A549 (cell line): ENCODE measurements at regions not wholly inside any gene's neighbourhood (a gene's known extent, or its start where the extent isn't known, plus 50 kb on each side); places are given as distances from the start of the nearest gene placed in this dataset.

Source experiments
- MAFK ChIP-seq: fragments of 450-650 bp; IDR thresholded peaks from 2 replicates; pipeline ENCODE4 v1.6.1; 2014; ENCODE audit not compliant: partially characterized antibody
- MAZ ChIP-seq: fragments of 150-350 bp; IDR thresholded peaks from 2 replicates; pipeline ENCODE4 v1.6.1; 2014; ENCODE audit warnings: antibody characterized with exemption, low read depth, low read length, borderline replicate concordance
- RAD21 ChIP-seq, 2 experiments: fragments of >200 bp in 1 of 2; sonication (Bioruptor Twin) in 1 of 2; formaldehyde crosslinking in 1 of 2; IDR thresholded peaks in 1 of 2; conservative IDR thresholded peaks in 1 of 2; 2 replicates in 1 of 2; 3 replicates in 1 of 2; pipeline ENCODE4 v1.6.1; 2012 to 2018; ENCODE audit warnings: inconsistent platforms in 1 of 2
- SMC3 ChIP-seq: fragments of >200 bp; sonication (Bioruptor Twin); formaldehyde crosslinking; IDR thresholded peaks from 3 replicates; pipeline ENCODE4 v1.6.1; 2018; ENCODE audit warnings: inconsistent platforms
- TF ChIP-seq, protein P1 (sequence below): fragments of >200 bp; sonication (Bioruptor Twin); formaldehyde crosslinking; IDR thresholded peaks from 3 replicates; pipeline ENCODE4 v1.5.1; 2016

DNA sequence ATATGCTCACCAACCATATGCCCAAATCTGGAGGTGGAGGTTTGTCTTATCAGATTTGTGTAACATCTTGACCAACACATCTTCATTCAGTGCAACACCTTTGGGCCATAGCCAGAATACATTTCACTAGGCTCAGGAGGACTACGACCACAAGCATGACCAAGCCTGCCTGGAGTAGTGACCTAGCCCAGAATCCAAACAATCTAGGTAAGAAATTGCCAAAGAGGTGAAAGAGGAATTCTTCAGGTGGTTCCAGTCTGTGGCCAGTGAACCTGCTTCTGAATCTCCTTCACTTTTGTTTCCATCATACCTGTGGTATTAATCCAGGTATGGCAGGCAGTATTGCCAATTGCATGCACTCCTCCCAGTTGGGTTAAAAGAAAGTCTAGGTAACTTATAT, 112.8 kb upstream of the RAB18 start:
- TF ChIP-seq MAZ (no peak), RAD21 (conservative IDR thresholded peaks at IDR 0.05 in 1 of 2, IDR thresholded peaks at IDR 0.05 in 1 of 2) (no peak), MAFK (no peak), SMC3 (no peak)
- TF ChIP-seq, protein P1, sequence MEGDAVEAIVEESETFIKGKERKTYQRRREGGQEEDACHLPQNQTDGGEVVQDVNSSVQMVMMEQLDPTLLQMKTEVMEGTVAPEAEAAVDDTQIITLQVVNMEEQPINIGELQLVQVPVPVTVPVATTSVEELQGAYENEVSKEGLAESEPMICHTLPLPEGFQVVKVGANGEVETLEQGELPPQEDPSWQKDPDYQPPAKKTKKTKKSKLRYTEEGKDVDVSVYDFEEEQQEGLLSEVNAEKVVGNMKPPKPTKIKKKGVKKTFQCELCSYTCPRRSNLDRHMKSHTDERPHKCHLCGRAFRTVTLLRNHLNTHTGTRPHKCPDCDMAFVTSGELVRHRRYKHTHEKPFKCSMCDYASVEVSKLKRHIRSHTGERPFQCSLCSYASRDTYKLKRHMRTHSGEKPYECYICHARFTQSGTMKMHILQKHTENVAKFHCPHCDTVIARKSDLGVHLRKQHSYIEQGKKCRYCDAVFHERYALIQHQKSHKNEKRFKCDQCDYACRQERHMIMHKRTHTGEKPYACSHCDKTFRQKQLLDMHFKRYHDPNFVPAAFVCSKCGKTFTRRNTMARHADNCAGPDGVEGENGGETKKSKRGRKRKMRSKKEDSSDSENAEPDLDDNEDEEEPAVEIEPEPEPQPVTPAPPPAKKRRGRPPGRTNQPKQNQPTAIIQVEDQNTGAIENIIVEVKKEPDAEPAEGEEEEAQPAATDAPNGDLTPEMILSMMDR, result no peak
